ENCODE measurements at regions not wholly inside any gene's neighbourhood (a gene's known extent, or its start where the extent isn't known, plus 50 kb on each side); places are given as distances from the start of the nearest gene placed in this dataset.

DNA sequence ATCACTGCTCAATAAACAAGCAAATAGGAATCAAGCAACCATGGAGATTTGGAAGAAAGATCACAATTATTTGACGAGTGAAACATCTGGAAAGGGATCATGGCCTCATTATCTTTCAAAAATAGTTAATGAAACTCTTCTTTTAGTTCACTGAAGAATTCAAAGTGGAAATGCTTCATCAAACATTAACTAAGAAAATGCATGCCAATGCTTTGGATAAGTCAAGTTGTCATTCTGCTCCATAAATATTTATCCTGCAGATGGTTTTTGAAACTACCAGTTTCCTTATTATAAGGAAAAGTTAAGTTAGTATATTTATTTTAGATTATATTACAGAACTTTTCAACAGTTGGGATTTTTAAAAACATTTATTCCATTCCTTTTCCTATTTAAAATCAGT, 206.5 kb upstream of the ADGRL2 start:
- TF ChIP-seq, protein P1, sequence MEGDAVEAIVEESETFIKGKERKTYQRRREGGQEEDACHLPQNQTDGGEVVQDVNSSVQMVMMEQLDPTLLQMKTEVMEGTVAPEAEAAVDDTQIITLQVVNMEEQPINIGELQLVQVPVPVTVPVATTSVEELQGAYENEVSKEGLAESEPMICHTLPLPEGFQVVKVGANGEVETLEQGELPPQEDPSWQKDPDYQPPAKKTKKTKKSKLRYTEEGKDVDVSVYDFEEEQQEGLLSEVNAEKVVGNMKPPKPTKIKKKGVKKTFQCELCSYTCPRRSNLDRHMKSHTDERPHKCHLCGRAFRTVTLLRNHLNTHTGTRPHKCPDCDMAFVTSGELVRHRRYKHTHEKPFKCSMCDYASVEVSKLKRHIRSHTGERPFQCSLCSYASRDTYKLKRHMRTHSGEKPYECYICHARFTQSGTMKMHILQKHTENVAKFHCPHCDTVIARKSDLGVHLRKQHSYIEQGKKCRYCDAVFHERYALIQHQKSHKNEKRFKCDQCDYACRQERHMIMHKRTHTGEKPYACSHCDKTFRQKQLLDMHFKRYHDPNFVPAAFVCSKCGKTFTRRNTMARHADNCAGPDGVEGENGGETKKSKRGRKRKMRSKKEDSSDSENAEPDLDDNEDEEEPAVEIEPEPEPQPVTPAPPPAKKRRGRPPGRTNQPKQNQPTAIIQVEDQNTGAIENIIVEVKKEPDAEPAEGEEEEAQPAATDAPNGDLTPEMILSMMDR (conservative IDR thresholded peaks at IDR 0.05), result no peak
- Mint-ChIP-seq H3K4me3 (no peak overlapping the region), H3K36me3 (ENCODE audit: low read depth) (peaks cover 3% of the 10 kb centered on the region), H3K9me3 (peaks cover 6% of the 10 kb centered on the region), H3K27me3 (ENCODE audit: low read depth) (no peaks in the 10 kb centered on the region), H3K27ac (ENCODE audit: unreplicated experiment) (no peak overlapping the region), H3K4me1 (peaks cover 18% of the 10 kb centered on the region)
- no peak for DNase-seq (ENCODE audit: low read depth, low spot score)

DNA sequence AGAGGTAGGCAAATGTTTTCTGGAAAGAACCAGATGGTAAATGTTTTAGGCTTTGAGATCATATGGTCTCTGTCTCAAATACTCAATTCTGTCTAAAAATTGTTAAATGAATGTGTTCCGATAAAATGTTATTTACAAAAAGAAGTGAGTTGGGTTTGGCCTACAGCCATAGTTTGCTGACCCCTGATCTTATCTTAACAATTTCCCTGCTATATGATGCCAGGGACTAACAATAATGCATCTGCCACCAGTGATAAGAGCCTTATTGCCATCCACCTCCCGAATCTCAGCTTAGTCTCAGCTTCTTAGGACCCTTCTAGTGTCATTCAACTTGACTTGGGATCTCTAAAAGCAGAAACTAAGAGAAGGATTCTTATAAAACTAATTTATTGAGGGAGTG, 208.5 kb upstream of the ADGRL2 start:
- H3K27me3 Mint-ChIP-seq (ENCODE audit: low read depth), result no peaks in the 10 kb centered on the region
- H3K27ac Mint-ChIP-seq (ENCODE audit: unreplicated experiment), result no peak overlapping the region
- peaks cover 3% of the 10 kb centered on the region for H3K36me3 Mint-ChIP-seq (ENCODE audit: low read depth)
- peaks cover 6% of the 10 kb centered on the region for H3K9me3 Mint-ChIP-seq
- H3K4me1 Mint-ChIP-seq, result no peaks in the 10 kb centered on the region
- TF ChIP-seq, protein P1 (conservative IDR thresholded peaks at IDR 0.05), result no peak
- H3K4me3 Mint-ChIP-seq, result no peak overlapping the region
- no peak for DNase-seq (ENCODE audit: low read depth, low spot score)

DNA sequence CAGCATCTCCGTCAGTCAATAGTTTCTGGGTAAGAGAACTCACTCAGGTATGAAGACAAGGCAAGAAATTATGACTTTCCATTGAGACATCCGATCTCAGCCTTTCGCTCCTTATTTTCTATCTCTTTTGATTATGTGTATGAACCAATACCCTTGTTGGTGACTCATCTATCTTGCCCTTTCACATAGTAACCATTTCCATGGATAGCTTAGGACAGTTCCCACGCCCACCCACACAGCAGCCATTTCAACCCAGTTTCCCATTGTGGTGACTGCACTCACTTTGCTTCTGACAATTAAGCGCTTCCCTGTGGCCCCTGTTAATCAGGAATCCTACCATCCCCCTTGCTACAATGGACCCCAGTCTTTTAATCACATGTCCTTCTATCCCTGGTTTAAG, 210.6 kb upstream of the ADGRL2 start:
- Mint-ChIP-seq H3K27ac (ENCODE audit: unreplicated experiment) (no peak overlapping the region), H3K9me3 (peaks cover 6% of the 10 kb centered on the region), H3K36me3 (ENCODE audit: low read depth) (peaks cover 3% of the 10 kb centered on the region), H3K4me3 (no peak overlapping the region), H3K27me3 (ENCODE audit: low read depth) (no peaks in the 10 kb centered on the region), H3K4me1 (peaks cover 12% of the 10 kb centered on the region)
- TF ChIP-seq, protein P1 (conservative IDR thresholded peaks at IDR 0.05), result no peak
- DNase-seq (ENCODE audit: low read depth, low spot score), result no peak

DNA sequence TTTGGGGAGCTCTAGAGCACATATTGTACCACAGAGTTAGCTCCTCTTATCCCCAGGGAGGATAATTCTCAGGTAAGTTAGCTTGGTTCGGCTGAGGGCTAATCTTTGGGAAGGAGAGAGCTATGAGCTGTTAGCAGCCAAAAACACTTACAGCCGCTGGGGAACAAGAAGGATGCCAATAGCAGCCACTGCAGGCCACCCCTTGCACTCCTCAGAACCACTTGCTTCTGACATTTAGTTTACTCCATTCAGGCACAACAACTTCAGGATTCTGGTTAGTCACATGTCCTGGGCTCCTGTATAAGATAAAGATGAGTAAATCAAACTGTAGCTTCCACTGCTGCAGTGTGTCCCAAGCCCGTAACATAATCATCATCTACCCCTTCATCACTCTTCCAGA, 212.6 kb upstream of the ADGRL2 start:
- H3K9me3 Mint-ChIP-seq, result peaks cover 6% of the 10 kb centered on the region
- TF ChIP-seq, protein P1 (conservative IDR thresholded peaks at IDR 0.05), result no peak
- H3K36me3 Mint-ChIP-seq (ENCODE audit: low read depth), result peaks cover 3% of the 10 kb centered on the region
- H3K27me3 Mint-ChIP-seq (ENCODE audit: low read depth), result no peaks in the 10 kb centered on the region
- no peak overlapping the region for H3K27ac Mint-ChIP-seq (ENCODE audit: unreplicated experiment)
- no peak for DNase-seq (ENCODE audit: low read depth, low spot score)
- peaks cover 24% of the 10 kb centered on the region for H3K4me1 Mint-ChIP-seq
- H3K4me3 Mint-ChIP-seq, result no peak overlapping the region

DNA sequence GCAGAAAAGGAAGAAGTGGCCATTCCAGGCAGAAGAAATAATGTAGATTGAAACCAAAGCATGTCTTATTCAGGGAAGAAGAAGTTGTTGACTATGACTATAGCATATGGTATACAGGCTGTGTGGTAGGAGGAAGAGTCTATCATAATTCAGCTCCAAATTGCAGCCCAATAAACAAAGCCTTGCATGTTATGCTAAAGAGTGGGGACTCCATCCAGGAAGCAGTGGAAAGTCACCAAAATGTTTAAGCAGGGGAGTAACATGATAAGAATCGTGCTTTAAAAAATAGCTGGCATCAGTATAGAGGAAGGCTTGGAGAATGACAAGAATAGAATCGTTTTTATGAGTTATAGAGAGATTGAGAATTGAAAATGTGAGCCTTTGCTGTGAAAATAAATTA, 213.3 kb upstream of the ADGRL2 start:
- DNase-seq (ENCODE audit: low read depth, low spot score), result no peak
- Mint-ChIP-seq H3K27me3 (ENCODE audit: low read depth) (no peaks in the 10 kb centered on the region), H3K4me1 (peaks cover 28% of the 10 kb centered on the region), H3K9me3 (peaks cover 6% of the 10 kb centered on the region), H3K27ac (ENCODE audit: unreplicated experiment) (no peak overlapping the region), H3K4me3 (no peak overlapping the region), H3K36me3 (ENCODE audit: low read depth) (peaks cover 3% of the 10 kb centered on the region)
- TF ChIP-seq, protein P1 (conservative IDR thresholded peaks at IDR 0.05), result no peak

DNA sequence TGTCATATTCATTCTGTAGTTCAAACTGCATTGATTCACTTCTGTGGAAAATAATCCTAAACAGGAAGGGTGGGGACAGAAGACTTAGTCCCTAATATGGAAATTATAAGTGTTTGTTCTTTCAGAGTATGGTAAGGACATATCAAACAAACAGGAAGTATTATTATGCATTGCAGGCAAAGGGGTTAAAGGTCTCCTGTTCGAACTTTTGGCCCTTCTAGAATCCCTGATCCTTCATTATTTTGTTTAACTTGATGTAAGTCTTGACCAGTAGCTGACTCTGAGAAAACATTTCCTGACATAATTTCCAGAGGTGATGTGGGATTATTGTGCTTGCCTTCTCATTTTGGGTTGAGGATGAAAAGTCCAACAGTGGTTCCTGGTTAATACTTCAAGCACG, 215.4 kb upstream of the ADGRL2 start:
- Mint-ChIP-seq H3K4me1 (peaks cover 31% of the 10 kb centered on the region), H3K4me3 (no peak overlapping the region), H3K27me3 (ENCODE audit: low read depth) (peaks cover 3% of the 10 kb centered on the region), H3K36me3 (ENCODE audit: low read depth) (peaks cover 2% of the 10 kb centered on the region), H3K9me3 (peaks cover 3% of the 10 kb centered on the region), H3K27ac (ENCODE audit: unreplicated experiment) (no peak overlapping the region)
- DNase-seq (ENCODE audit: low read depth, low spot score), result no peak
- TF ChIP-seq, protein P1 (conservative IDR thresholded peaks at IDR 0.05), result no peak
